AG04449 (cell line): ENCODE measurements at regions not wholly inside any gene's neighbourhood (a gene's known extent, or its start where the extent isn't known, plus 50 kb on each side); places are given as distances from the start of the nearest gene placed in this dataset.

Source experiments
- CTCF ChIA-PET: fragments of 350-600 bp; formaldehyde crosslinking; extraction: SDS; loops from one replicate; lab custom pipeline; 2021; ENCODE audit warnings: antibody characterized with exemption; lab: Yijun Ruan, JAX
- POLR2A ChIA-PET: fragments of 400-600, 350-600 bp; formaldehyde crosslinking; extraction: SDS; loops from one replicate; lab custom pipeline; 2020; ENCODE audit warnings: antibody characterized with exemption, inconsistent platforms; lab: Yijun Ruan, JAX
- DNase-seq: peaks from one replicate; pipeline ENCODE4 v3.0.0-alpha.2; 2010; ENCODE audit warnings: low read depth, low spot score
- H3K4me3 ChIP-seq: 2 replicates; pipeline ENCODE4 v1.5.1; 2011; ENCODE audit warnings: low read depth, mild to moderate bottlenecking, control low read depth, low read length
- CTCF ChIP-seq: IDR thresholded peaks from one replicate; pipeline ENCODE4 v1.5.1; 2011; ENCODE audit warnings: mild to moderate bottlenecking, moderate library complexity, low read length, control low read depth, inconsistent platforms; ENCODE audit not compliant: insufficient read depth; ENCODE audit errors: missing control alignments

- CTCF ChIA-PET: no interaction called here
- no peak for TF ChIP-seq CTCF
Observed at GRCh38 chr10:8696746-8697145, 642.3 kb downstream of the GATA3 start.

GRCh38 chr10:8700689-8701088 lies 646.2 kb downstream of the GATA3 start:
- TF ChIP-seq CTCF: no peak
- H3K4me3 ChIP-seq: no peak overlapping the region
- CTCF ChIA-PET: no interaction called here
- DNase-seq: no peak
- POLR2A ChIA-PET: no interaction called here

More at GRCh38 chr10:8696746-8697145, 642.3 kb downstream of the GATA3 start:
- POLR2A ChIA-PET: no interaction called here
- no peak for DNase-seq
- no peak overlapping the region for H3K4me3 ChIP-seq

- ChIA-PET CTCF (no interaction called here), POLR2A (no interaction called here)
- no peak for DNase-seq
- H3K4me3 ChIP-seq: no peak overlapping the region
- no peak for TF ChIP-seq CTCF
Observed at GRCh38 chr10:8702181-8702580, 647.7 kb downstream of the GATA3 start.

- CTCF ChIA-PET: no interaction called here
- H3K4me3 ChIP-seq: no peak overlapping the region
- TF ChIP-seq CTCF: no peak
- DNase-seq: no peak
- POLR2A ChIA-PET: no interaction called here
Observed at GRCh38 chr10:8705415-8705814, 650.9 kb downstream of the GATA3 start.

- POLR2A ChIA-PET: no interaction called here
- DNase-seq: no peak
- TF ChIP-seq CTCF: no peak
- H3K4me3 ChIP-seq: no peak overlapping the region
- CTCF ChIA-PET: no interaction called here
Observed at GRCh38 chr10:8712656-8713055, 658.2 kb downstream of the GATA3 start.

GRCh38 chr10:8719971-8720370 lies 665.5 kb downstream of the GATA3 start:
- DNase-seq: no peak
- POLR2A ChIA-PET: no interaction called here
- no peak overlapping the region for H3K4me3 ChIP-seq
- no peak for TF ChIP-seq CTCF
- CTCF ChIA-PET: no interaction called here
